ENCODE measurements at regions not wholly inside any gene's neighbourhood (a gene's known extent, or its start where the extent isn't known, plus 50 kb on each side); places are given as distances from the start of the nearest gene placed in this dataset.

GRCh38 chr10:107471911-107472310, 307.4 kb upstream of the SORCS1 start:
- Mint-ChIP-seq H3K27ac (no peak overlapping the region), H3K9me3 (no peaks in the 10 kb centered on the region), H3K4me1 (no peaks in the 10 kb centered on the region; a peak in 1 of 4 replicates), H3K4me3 (no peak overlapping the region), H3K36me3 (ENCODE audit: insufficient read depth in 1 of 3, low read depth in 3 of 3) (no peaks in the 10 kb centered on the region), H3K27me3 (ENCODE audit: low read depth) (no peaks in the 10 kb centered on the region)
- H3K27me3 ChIP-seq (ENCODE audit: insufficient read depth, low read length) = no peaks in the 10 kb centered on the region
- H3K79me1 ChIP-seq (ENCODE audit: insufficient read depth, low read depth, low read length, poor library complexity, severe bottlenecking) = no peaks in the 10 kb centered on the region
- no peak overlapping the region for H3T11ph ChIP-seq (ENCODE audit: low read length)
- H3K18ac ChIP-seq (ENCODE audit: insufficient read length, low read depth, low read length) = no peak overlapping the region
- H3K4ac ChIP-seq (ENCODE audit: low read depth, low read length) = no peak overlapping the region
- H2BK5ac ChIP-seq (ENCODE audit: insufficient read length, low read length) = no peak overlapping the region
- H2AFZ ChIP-seq (ENCODE audit: low read length) = no peak overlapping the region
- no peaks in the 10 kb centered on the region for H3K4me1 ChIP-seq (ENCODE audit: insufficient read depth, low read length)
- H2BK12ac ChIP-seq (ENCODE audit: insufficient read length, low read depth, low read length) = no peak overlapping the region
- WGBS (ENCODE audit: extremely low coverage, insufficient read length, low lambda C conversion rate) = no CpG with 5 or more reads among the region's 2 CpGs
- H3K79me2 ChIP-seq (ENCODE audit: insufficient read depth, low read length) = no peaks in the 10 kb centered on the region
- DNase-seq = no peak
- no peak overlapping the region for H3K27ac ChIP-seq (ENCODE audit: insufficient read length, low read depth, low read length)
- no peak overlapping the region for H3K9ac ChIP-seq (ENCODE audit: extremely low read depth, insufficient read length, low read length)
- H3K23ac ChIP-seq (ENCODE audit: insufficient read length, low read depth, low read length) = no peak overlapping the region
- no peak overlapping the region for H4K5ac ChIP-seq (ENCODE audit: insufficient read length, low read depth, low read length)
- H4K91ac ChIP-seq (ENCODE audit: insufficient read length, low read depth, low read length) = no peak overlapping the region
- no peak for TF ChIP-seq CTCF (conservative IDR thresholded peaks at IDR 0.05)
- no peak overlapping the region for H2BK20ac ChIP-seq (ENCODE audit: low read depth, low read length, poor library complexity, severe bottlenecking)
- H2AK5ac ChIP-seq (ENCODE audit: insufficient read length, low read length) = no peak overlapping the region
- H3K9me3 ChIP-seq (ENCODE audit: control insufficient read depth, low read depth, low read length) = no peaks in the 10 kb centered on the region
- H4K20me1 ChIP-seq (ENCODE audit: control insufficient read depth, insufficient read depth, insufficient read length) = no peaks in the 10 kb centered on the region
- no peak overlapping the region for H3K4me2 ChIP-seq (ENCODE audit: insufficient read depth, insufficient read length, low read length)
- no peak overlapping the region for H2BK120ac ChIP-seq (ENCODE audit: low read depth, low read length, poor library complexity, severe bottlenecking)
- H3K14ac ChIP-seq (ENCODE audit: insufficient read depth, low read length) = no peak overlapping the region
- no peak overlapping the region for H2BK15ac ChIP-seq (ENCODE audit: low read depth, low read length)
- no peak overlapping the region for H4K8ac ChIP-seq (replicated peaks; ENCODE audit: insufficient read length, low read depth, low read length)
- H3K23me2 ChIP-seq (ENCODE audit: insufficient read length, low read depth, low read length, poor library complexity, severe bottlenecking) = no peaks in the 10 kb centered on the region
- H3K56ac ChIP-seq (ENCODE audit: insufficient read length, low read depth, low read length) = no peak overlapping the region

All from H9 (cell line).